ENCODE measurements at regions not wholly inside any gene's neighbourhood (a gene's known extent, or its start where the extent isn't known, plus 50 kb on each side); places are given as distances from the start of the nearest gene placed in this dataset.
"Not testable (repeated sequence)": the region's sequence is repeated elsewhere in the genome, so short reads cannot be mapped to it uniquely, and the experiment has no call there.

GRCh38 chr12:59115526-59115925 lies 195.2 kb upstream of the LRIG3 start:
- Histone ChIP-seq H3K27ac (no peak overlapping the region), H3K4me3 (no peak overlapping the region), H3K4me1 (peaks cover 0 to 9% (median 7%) of the 10 kb centered on the region in 4 donors), H3K27me3 (no peaks in the 10 kb centered on the region), H3K36me3 (no peaks in the 10 kb centered on the region), H3K9me3 (no peaks in the 10 kb centered on the region)
- intact Hi-C loops (cut with DNase I; ENCODE audit: low total_unique reads): no loop called here
- TF ChIP-seq EP300 (IDR thresholded peaks at IDR 0.05): no peak
- TF ChIP-seq POLR2A (IDR thresholded peaks at IDR 0.05): no peak
- 81 to 92% (median 86%) methylated on average over 4 of the region's 4 CpGs for WGBS, 5 donors
- peak in 1 of 2 donors; percentile 19 for DNase-seq

DNA sequence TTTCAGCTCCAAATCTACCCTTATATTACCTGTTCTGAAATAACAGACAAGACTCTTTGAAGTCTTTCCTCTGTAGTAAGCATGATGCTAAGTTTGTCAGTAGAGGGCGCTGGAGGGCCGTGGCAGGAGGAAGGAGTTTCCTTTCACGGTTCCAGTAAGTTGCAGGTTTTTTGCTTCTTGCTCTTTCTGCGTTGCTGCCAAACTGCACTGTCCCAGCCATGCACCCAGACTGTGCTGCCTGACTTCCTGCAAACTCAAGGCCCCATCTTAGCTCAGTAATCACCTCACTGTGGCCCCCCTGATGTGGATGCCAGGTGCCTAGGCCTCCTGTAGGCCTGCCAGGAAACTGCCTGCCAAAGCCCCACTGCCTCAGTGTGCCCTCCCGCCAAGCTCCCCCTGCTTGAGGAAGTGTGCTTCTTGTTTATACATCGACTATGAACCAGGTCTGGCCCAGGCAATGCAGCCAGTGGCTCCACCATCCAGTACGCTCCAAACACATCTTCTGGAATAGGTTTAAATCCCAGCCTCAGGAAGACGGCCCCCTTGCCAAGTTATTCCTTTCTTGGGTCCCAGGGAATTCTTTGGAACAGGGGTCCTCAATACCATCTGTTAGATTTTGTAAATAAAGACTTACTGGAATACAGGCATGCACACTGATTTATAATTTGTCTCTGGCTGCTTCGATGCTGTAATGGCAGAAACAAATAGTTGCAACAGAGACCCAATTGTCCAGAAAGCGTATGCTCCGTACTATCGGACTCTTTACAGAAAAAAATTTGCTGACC lies 193.7 kb upstream of the LRIG3 start:
- Histone ChIP-seq H3K27ac (peak overlapping the region in 1 of 5 donors; percentile 30), H3K9me3 (no peaks in the 10 kb centered on the region), H3K4me3 (no peak overlapping the region), H3K27me3 (no peaks in the 10 kb centered on the region), H3K4me1 (peaks cover 0 to 9% (median 7%) of the 10 kb centered on the region in 4 donors), H3K36me3 (no peaks in the 10 kb centered on the region)
- DNase-seq: peak; percentile 83 to 94
- TF ChIP-seq, protein P1, sequence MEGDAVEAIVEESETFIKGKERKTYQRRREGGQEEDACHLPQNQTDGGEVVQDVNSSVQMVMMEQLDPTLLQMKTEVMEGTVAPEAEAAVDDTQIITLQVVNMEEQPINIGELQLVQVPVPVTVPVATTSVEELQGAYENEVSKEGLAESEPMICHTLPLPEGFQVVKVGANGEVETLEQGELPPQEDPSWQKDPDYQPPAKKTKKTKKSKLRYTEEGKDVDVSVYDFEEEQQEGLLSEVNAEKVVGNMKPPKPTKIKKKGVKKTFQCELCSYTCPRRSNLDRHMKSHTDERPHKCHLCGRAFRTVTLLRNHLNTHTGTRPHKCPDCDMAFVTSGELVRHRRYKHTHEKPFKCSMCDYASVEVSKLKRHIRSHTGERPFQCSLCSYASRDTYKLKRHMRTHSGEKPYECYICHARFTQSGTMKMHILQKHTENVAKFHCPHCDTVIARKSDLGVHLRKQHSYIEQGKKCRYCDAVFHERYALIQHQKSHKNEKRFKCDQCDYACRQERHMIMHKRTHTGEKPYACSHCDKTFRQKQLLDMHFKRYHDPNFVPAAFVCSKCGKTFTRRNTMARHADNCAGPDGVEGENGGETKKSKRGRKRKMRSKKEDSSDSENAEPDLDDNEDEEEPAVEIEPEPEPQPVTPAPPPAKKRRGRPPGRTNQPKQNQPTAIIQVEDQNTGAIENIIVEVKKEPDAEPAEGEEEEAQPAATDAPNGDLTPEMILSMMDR (IDR thresholded peaks at IDR 0.05): peak in 5 of 7 experiments; percentile 39 to 84 (median 72)
- TF ChIP-seq POLR2A (IDR thresholded peaks at IDR 0.05): no peak
- TF ChIP-seq POLR2AphosphoS5 (IDR thresholded peaks at IDR 0.05): peak in 1 of 3 donors; percentile 29
- TF ChIP-seq EP300 (IDR thresholded peaks at IDR 0.05): no peak
- intact Hi-C loops (cut with DNase I; ENCODE audit: low total_unique reads): no loop called here
- 46 to 51% (median 49%) methylated on average over 12 of the region's 12 CpGs for WGBS, 5 donors

DNA sequence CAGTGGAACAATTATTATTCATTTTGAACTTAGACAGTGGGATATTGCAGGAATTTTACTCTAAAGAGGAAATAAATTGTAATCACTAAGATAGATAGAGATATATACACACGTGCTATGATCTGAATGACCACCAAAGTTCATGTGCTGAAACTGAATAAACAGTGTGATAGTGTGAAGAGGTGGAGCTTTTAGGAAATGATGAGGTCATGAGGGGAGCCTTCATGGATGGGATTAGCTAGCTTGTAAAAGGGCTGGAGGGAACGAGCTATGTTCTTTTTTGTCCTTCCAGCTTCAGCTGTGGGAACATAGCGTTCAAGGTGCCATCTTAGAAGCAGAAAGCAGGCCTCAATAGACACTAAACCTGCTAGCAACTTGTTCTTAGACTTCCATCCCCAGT lies 191.5 kb upstream of the LRIG3 start:
- Histone ChIP-seq H3K4me3 (no peak overlapping the region), H3K9me3 (no peaks in the 10 kb centered on the region), H3K4me1 (peaks cover 0 to 9% (median 7%) of the 10 kb centered on the region in 4 donors), H3K36me3 (no peaks in the 10 kb centered on the region), H3K27me3 (no peaks in the 10 kb centered on the region), H3K27ac (no peak overlapping the region)
- no peak for TF ChIP-seq EP300 (IDR thresholded peaks at IDR 0.05)
- no peak for TF ChIP-seq POLR2AphosphoS5 (IDR thresholded peaks at IDR 0.05)
- TF ChIP-seq, protein P1 (IDR thresholded peaks at IDR 0.05): no peak
- TF ChIP-seq POLR2A (IDR thresholded peaks at IDR 0.05): no peak
- WGBS, 5 donors: 39 to 58% (median 47%) methylated on average over 3 of the region's 3 CpGs
- intact Hi-C loops (cut with DNase I; ENCODE audit: low total_unique reads): no loop called here
- peak in 1 of 2 donors; percentile 17 for DNase-seq

GRCh38 chr12:59108516-59108915 lies 188.2 kb upstream of the LRIG3 start:
- H3K27ac ChIP-seq; intact Hi-C loops (cut with DNase I; ENCODE audit: low total_unique reads): not testable (repeated sequence)

GRCh38 chr12:59100585-59100984 lies 180.3 kb upstream of the LRIG3 start:
- no peak for DNase-seq
- H3K4me3 ChIP-seq: no peak overlapping the region
- no peak overlapping the region for H3K27ac ChIP-seq
- no peaks in the 10 kb centered on the region for H3K27me3 ChIP-seq
- H3K36me3 ChIP-seq: no peaks in the 10 kb centered on the region
- no peaks in the 10 kb centered on the region for H3K4me1 ChIP-seq
- 87 to 92% (median 90%) methylated on average over 4 of the region's 4 CpGs for WGBS, 5 donors
- TF ChIP-seq, protein P1 (IDR thresholded peaks at IDR 0.05): no peak
- TF ChIP-seq EP300 (IDR thresholded peaks at IDR 0.05): no peak
- TF ChIP-seq POLR2AphosphoS5 (IDR thresholded peaks at IDR 0.05): no peak
- no peak for TF ChIP-seq POLR2A (IDR thresholded peaks at IDR 0.05)
- intact Hi-C loops (cut with DNase I; ENCODE audit: low total_unique reads): no loop called here
- H3K9me3 ChIP-seq: no peaks in the 10 kb centered on the region

More at GRCh38 chr12:59108516-59108915, 188.2 kb upstream of the LRIG3 start:
- 84 to 91% (median 88%) methylated on average over 8 of the region's 8 CpGs for WGBS, 5 donors
- DNase-seq, H3K36me3 ChIP-seq, H3K9me3 ChIP-seq, H3K4me1 ChIP-seq, H3K4me3 ChIP-seq, H3K27me3 ChIP-seq: not testable (repeated sequence)

Data from stomach (tissue), 8 donors.